HEK293T (cell line): ENCODE measurements at regions not wholly inside any gene's neighbourhood (a gene's known extent, or its start where the extent isn't known, plus 50 kb on each side); places are given as distances from the start of the nearest gene placed in this dataset.

ENCODE experiments used
- CTBP1 ChIP-seq: fragments of 450-650 bp; IDR thresholded peaks from 2 replicates; pipeline ENCODE4 v1.6.1; 2016; ENCODE audit warnings: borderline replicate concordance
- ELF4 ChIP-seq: fragments of 450-650 bp; IDR thresholded peaks from 2 replicates; pipeline ENCODE4 v1.6.1; 2017; ENCODE audit warnings: antibody characterized with exemption
- L3MBTL2 ChIP-seq: fragments of 450-650 bp; conservative IDR thresholded peaks from 2 replicates; pipeline ENCODE4 v1.6.1; 2016; ENCODE audit warnings: mild to moderate bottlenecking
- SP1 ChIP-seq: fragments of 450-650 bp; IDR thresholded peaks from 2 replicates; pipeline ENCODE4 v1.6.1; 2017
- TARDBP ChIP-seq: fragments of 450-650 bp; IDR thresholded peaks from 2 replicates; pipeline ENCODE4 v1.6.1; 2016

- no peak for TF ChIP-seq CTBP1
- no peak for TF ChIP-seq ELF4
- no peak for TF ChIP-seq TARDBP
- no peak for TF ChIP-seq SP1
- TF ChIP-seq L3MBTL2 = no peak
Measured at GRCh38 chr17:33888455-33888854, 366.6 kb upstream of the CCL2 start.
